Trophoblast cell (in vitro differentiated cells and primary cell): ENCODE measurements at regions not wholly inside any gene's neighbourhood (a gene's known extent, or its start where the extent isn't known, plus 50 kb on each side); places are given as distances from the start of the nearest gene placed in this dataset.

ENCODE experiments used
- DNase-seq, 2 donors: peaks; one replicate each; pipeline ENCODE4 v3.0.0-alpha.2; 2016
- H2AFZ ChIP-seq: 2 replicates; pipeline ENCODE4 v1.6.1; 2013; ENCODE audit warnings: low read length, moderate library complexity, mild to moderate bottlenecking; ENCODE audit not compliant: insufficient read depth, poor library complexity
- H2AK5ac ChIP-seq: 2 replicates; pipeline ENCODE4 v1.6.1; 2013; ENCODE audit warnings: mild to moderate bottlenecking, low read length
- H2BK120ac ChIP-seq: 2 replicates; pipeline ENCODE4 v1.6.1; 2013; ENCODE audit warnings: low read length, mild to moderate bottlenecking, moderate library complexity; ENCODE audit not compliant: insufficient read depth, poor library complexity
- H2BK12ac ChIP-seq: 2 replicates; pipeline ENCODE4 v1.6.1; 2013; ENCODE audit warnings: mild to moderate bottlenecking, low read length, moderate library complexity
- H2BK5ac ChIP-seq: 2 replicates; pipeline ENCODE4 v1.6.1; 2013; ENCODE audit warnings: low read length, low read depth, moderate library complexity, mild to moderate bottlenecking; ENCODE audit not compliant: poor library complexity
- H3K14ac ChIP-seq: 2 replicates; pipeline ENCODE4 v1.6.1; 2013; ENCODE audit warnings: mild to moderate bottlenecking, low read length
- H3K18ac ChIP-seq: 2 replicates; pipeline ENCODE4 v1.6.1; 2013; ENCODE audit warnings: mild to moderate bottlenecking, low read length
- H3K23ac ChIP-seq: 2 replicates; pipeline ENCODE4 v1.6.1; 2013; ENCODE audit warnings: low read length
- H3K27ac ChIP-seq: 2 replicates; pipeline ENCODE4 v1.5.1; 2013; ENCODE audit warnings: low read depth, mild to moderate bottlenecking, inconsistent platforms, low read length, moderate library complexity
- H3K27me3 ChIP-seq: 2 replicates; pipeline ENCODE4 v1.6.1; 2013; ENCODE audit warnings: inconsistent platforms, mild to moderate bottlenecking, low read length, moderate library complexity; ENCODE audit not compliant: insufficient read depth
- H3K36me3 ChIP-seq, 2 experiments: 1 replicate in 1 of 2; 2 replicates in 1 of 2; pipeline ENCODE4 v1.6.1; 2013; ENCODE audit warnings: low read length in 2 of 2, mild to moderate bottlenecking in 2 of 2, moderate library complexity in 1 of 2; ENCODE audit not compliant: insufficient read depth in 2 of 2, control insufficient read depth in 1 of 2
- H3K4ac ChIP-seq: 2 replicates; pipeline ENCODE4 v1.6.1; 2013; ENCODE audit warnings: low read depth, mild to moderate bottlenecking, low read length, moderate library complexity
- H3K4me1 ChIP-seq, 2 experiments: 1 replicate in 1 of 2; 2 replicates in 1 of 2; pipeline ENCODE4 v1.6.1; 2013; ENCODE audit warnings: low read length in 2 of 2, mild to moderate bottlenecking in 2 of 2, moderate library complexity in 1 of 2; ENCODE audit not compliant: insufficient read depth in 2 of 2, control insufficient read depth in 1 of 2
- H3K4me2 ChIP-seq: 2 replicates; pipeline ENCODE4 v1.6.1; 2013; ENCODE audit warnings: inconsistent platforms, mild to moderate bottlenecking, low read length, moderate library complexity
- H3K4me3 ChIP-seq: 2 replicates; pipeline ENCODE4 v1.5.1; 2013; ENCODE audit warnings: mild to moderate bottlenecking, low read depth, low read length, inconsistent platforms
- H3K79me1 ChIP-seq: one replicate; pipeline ENCODE4 v1.6.1; 2013; ENCODE audit warnings: low read length
- H3K79me2 ChIP-seq: 2 replicates; pipeline ENCODE4 v1.6.1; 2013; ENCODE audit warnings: low read length, mild to moderate bottlenecking; ENCODE audit not compliant: control insufficient read depth, insufficient read depth, poor library complexity
- H3K9ac ChIP-seq: 2 replicates; pipeline ENCODE4 v1.6.1; 2013; ENCODE audit warnings: mild to moderate bottlenecking, low read length
- H3K9me3 ChIP-seq: 2 replicates; pipeline ENCODE4 v1.6.1; 2013; ENCODE audit warnings: low read depth, mild to moderate bottlenecking, control low read depth, inconsistent platforms, low read length; ENCODE audit not compliant: insufficient read depth
- H4K12ac ChIP-seq: 2 replicates; pipeline ENCODE4 v1.6.1; 2013; ENCODE audit warnings: low read depth, mild to moderate bottlenecking, low read length, moderate library complexity
- H4K8ac ChIP-seq: 2 replicates; pipeline ENCODE4 v1.6.1; 2013; ENCODE audit warnings: low read depth, mild to moderate bottlenecking, low read length, moderate library complexity
- H4K91ac ChIP-seq: one replicate; pipeline ENCODE4 v1.6.1; 2013; ENCODE audit warnings: low read depth, mild to moderate bottlenecking, low read length, moderate library complexity
- WGBS: extraction: QIAGEN DNeasy Blood & Tissue Kit; methylation state at CpG from one replicate; pipeline ENCODE4 v1.1.7; 2013; ENCODE audit warnings: missing lambda C conversion rate; ENCODE audit not compliant: insufficient read length, insufficient coverage; ENCODE audit errors: extremely low coverage; 5-methylcytosine and 5-hydroxymethylcytosine counted together

GRCh38 chr13:106774621-106775020, 206.7 kb upstream of the ARGLU1 start:
- Histone ChIP-seq H3K27ac (no peak overlapping the region), H3K14ac (no peak overlapping the region), H3K9me3 (no peaks in the 10 kb centered on the region), H2BK12ac (no peak overlapping the region), H3K79me1 (no peaks in the 10 kb centered on the region), H3K4ac (no peak overlapping the region), H2AFZ (no peak overlapping the region), H4K12ac (no peak overlapping the region), H4K8ac (no peak overlapping the region), H2AK5ac (no peak overlapping the region), H3K27me3 (no peaks in the 10 kb centered on the region), H3K79me2 (no peaks in the 10 kb centered on the region), H3K4me2 (no peak overlapping the region), H3K36me3 (no peaks in the 10 kb centered on the region), H2BK120ac (no peak overlapping the region), H2BK5ac (no peak overlapping the region), H3K23ac (no peak overlapping the region), H3K4me3 (no peak overlapping the region), H3K18ac (no peak overlapping the region), H4K91ac (no peak overlapping the region), H3K9ac (no peak overlapping the region), H3K4me1 (no peaks in the 10 kb centered on the region)
- WGBS, result no CpG with 5 or more reads among the region's 1 CpG
- DNase-seq, result no peak

DNA sequence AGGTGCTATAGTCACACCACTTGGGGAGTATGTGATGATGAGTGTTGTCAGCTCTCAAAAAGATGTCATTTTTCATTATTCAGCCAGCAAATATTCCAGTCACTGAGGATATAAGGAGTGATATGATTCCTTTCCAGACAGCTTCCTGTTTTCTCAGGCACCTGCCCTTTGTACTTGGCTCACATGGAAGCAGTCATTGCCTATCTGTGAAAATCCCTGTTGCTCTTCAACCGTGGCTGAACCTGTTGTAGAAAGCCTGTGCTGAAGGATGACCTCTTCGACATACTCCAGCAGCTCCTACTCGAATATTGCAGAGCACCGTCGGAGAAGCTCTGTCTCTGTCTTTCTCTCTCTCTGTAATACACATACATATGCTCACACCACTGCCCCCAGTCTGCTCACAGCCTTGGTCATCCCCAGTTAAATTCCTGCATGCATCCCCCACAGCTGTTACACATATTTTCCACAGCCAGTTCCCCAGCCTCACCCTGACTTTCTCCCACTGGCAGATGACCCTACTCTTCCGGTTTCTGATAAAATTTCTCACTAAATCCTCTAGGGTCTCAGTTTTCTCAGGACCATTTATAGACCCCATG, 204.2 kb upstream of the ARGLU1 start:
- Histone ChIP-seq H3K4me2 (no peak overlapping the region), H3K4ac (no peak overlapping the region), H3K23ac (no peak overlapping the region)

GRCh38 chr13:106768991-106769390, 201.1 kb upstream of the ARGLU1 start:
- no peaks in the 10 kb centered on the region for H3K36me3 ChIP-seq

More for the DNA sequence above, 204.2 kb upstream of the ARGLU1 start:
- no peak overlapping the region for H4K8ac ChIP-seq
- no peak overlapping the region for H3K14ac ChIP-seq
- H2BK12ac ChIP-seq, result no peak overlapping the region
- H2AK5ac ChIP-seq, result no peak overlapping the region
- no peak overlapping the region for H2AFZ ChIP-seq
- no peak overlapping the region for H2BK120ac ChIP-seq
- no peak overlapping the region for H4K12ac ChIP-seq
- DNase-seq, result no peak
- H3K9me3 ChIP-seq, result peaks cover 2% of the 10 kb centered on the region
- H3K79me2 ChIP-seq, result no peaks in the 10 kb centered on the region
- H3K18ac ChIP-seq, result no peak overlapping the region
- H4K91ac ChIP-seq, result no peak overlapping the region
- no peaks in the 10 kb centered on the region for H3K36me3 ChIP-seq
- no CpG with 5 or more reads among the region's 6 CpGs for whole genome bisulfite sequencing
- H3K27me3 ChIP-seq, result no peaks in the 10 kb centered on the region
- no peak overlapping the region for H3K27ac ChIP-seq
- no peak overlapping the region for H3K9ac ChIP-seq
- H2BK5ac ChIP-seq, result no peak overlapping the region
- H3K4me1 ChIP-seq, result no peaks in the 10 kb centered on the region
- no peak overlapping the region for H3K4me3 ChIP-seq
- H3K79me1 ChIP-seq, result no peaks in the 10 kb centered on the region

GRCh38 chr13:106762708-106763107, 194.8 kb upstream of the ARGLU1 start:
- no peak overlapping the region for H4K8ac ChIP-seq
- no peak overlapping the region for H4K91ac ChIP-seq
- no peaks in the 10 kb centered on the region for H3K27me3 ChIP-seq
- H2BK12ac ChIP-seq, result no peak overlapping the region
- no peak overlapping the region for H3K18ac ChIP-seq
- H3K27ac ChIP-seq, result no peak overlapping the region
- no peaks in the 10 kb centered on the region for H3K4me1 ChIP-seq
- H3K79me2 ChIP-seq, result no peaks in the 10 kb centered on the region
- no CpG with 5 or more reads among the region's 3 CpGs for WGBS
- no peaks in the 10 kb centered on the region for H3K79me1 ChIP-seq
- no peaks in the 10 kb centered on the region for H3K36me3 ChIP-seq
- no peak overlapping the region for H3K4ac ChIP-seq
- no peak overlapping the region for H4K12ac ChIP-seq
- no peaks in the 10 kb centered on the region for H3K9me3 ChIP-seq
- no peak overlapping the region for H2AK5ac ChIP-seq
- H3K4me2 ChIP-seq, result no peak overlapping the region
- no peak overlapping the region for H3K14ac ChIP-seq
- H2BK120ac ChIP-seq, result no peak overlapping the region
- H3K4me3 ChIP-seq, result no peak overlapping the region
- H2AFZ ChIP-seq, result no peak overlapping the region
- H3K9ac ChIP-seq, result no peak overlapping the region
- H2BK5ac ChIP-seq, result no peak overlapping the region
- peak in 1 of 2 donors; percentile 54 for DNase-seq
- no peak overlapping the region for H3K23ac ChIP-seq

More at GRCh38 chr13:106768991-106769390, 201.1 kb upstream of the ARGLU1 start:
- Histone ChIP-seq H3K4ac (no peak overlapping the region), H3K27me3 (no peaks in the 10 kb centered on the region), H3K14ac (no peak overlapping the region), H3K79me2 (no peaks in the 10 kb centered on the region), H4K8ac (no peak overlapping the region), H4K91ac (no peak overlapping the region), H3K23ac (no peak overlapping the region), H2BK12ac (no peak overlapping the region), H4K12ac (no peak overlapping the region), H2AFZ (no peak overlapping the region), H3K4me1 (no peaks in the 10 kb centered on the region), H2BK120ac (no peak overlapping the region), H2BK5ac (no peak overlapping the region), H3K9ac (no peak overlapping the region), H3K4me3 (no peak overlapping the region), H2AK5ac (no peak overlapping the region), H3K27ac (no peak overlapping the region), H3K18ac (no peak overlapping the region), H3K9me3 (peaks cover 2% of the 10 kb centered on the region), H3K4me2 (no peak overlapping the region), H3K79me1 (no peaks in the 10 kb centered on the region)
- no peak for DNase-seq
- no CpG with 5 or more reads among the region's 3 CpGs for WGBS
